Skin epidermis (tissue), 12 donors: ENCODE measurements at regions not wholly inside any gene's neighbourhood (a gene's known extent, or its start where the extent isn't known, plus 50 kb on each side); places are given as distances from the start of the nearest gene placed in this dataset.
"Not testable (repeated sequence)": the region's sequence is repeated elsewhere in the genome, so short reads cannot be mapped to it uniquely, and the experiment has no call there.

Experiments used
- H3K27ac ChIP-seq, 21 experiments: fragments of 200-600 bp; sonication (generic) in 11 of 21; one replicate each; pipeline ENCODE4 v1.5.0; 2020; ENCODE audit warnings: mild to moderate bottlenecking in 3 of 21, inconsistent platforms in 2 of 21, moderate library complexity in 2 of 21
- H3K4me3 ChIP-seq, 7 experiments: fragments of 200-600 bp; sonication (generic) in 2 of 7; one replicate each; pipeline ENCODE4 v1.5.0; 2020; ENCODE audit warnings: inconsistent platforms in 2 of 7, mild to moderate bottlenecking in 2 of 7, moderate library complexity in 1 of 7

GRCh38 chr2:90170978-90171377 lies 1479.5 kb downstream of the RPIA start:
- H3K4me3 ChIP-seq, H3K27ac ChIP-seq: not testable (repeated sequence)

DNA sequence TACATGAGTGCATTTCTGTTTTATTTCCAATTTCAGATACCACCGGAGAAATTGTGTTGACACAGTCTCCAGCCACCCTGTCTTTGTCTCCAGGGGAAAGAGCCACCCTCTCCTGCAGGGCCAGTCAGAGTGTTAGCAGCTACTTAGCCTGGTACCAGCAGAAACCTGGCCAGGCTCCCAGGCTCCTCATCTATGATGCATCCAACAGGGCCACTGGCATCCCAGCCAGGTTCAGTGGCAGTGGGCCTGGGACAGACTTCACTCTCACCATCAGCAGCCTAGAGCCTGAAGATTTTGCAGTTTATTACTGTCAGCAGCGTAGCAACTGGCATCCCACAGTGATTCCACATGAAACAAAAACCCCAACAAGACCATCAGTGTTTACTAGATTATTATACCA lies 1481.6 kb downstream of the RPIA start:
- not testable (repeated sequence) for H3K27ac ChIP-seq, H3K4me3 ChIP-seq

DNA sequence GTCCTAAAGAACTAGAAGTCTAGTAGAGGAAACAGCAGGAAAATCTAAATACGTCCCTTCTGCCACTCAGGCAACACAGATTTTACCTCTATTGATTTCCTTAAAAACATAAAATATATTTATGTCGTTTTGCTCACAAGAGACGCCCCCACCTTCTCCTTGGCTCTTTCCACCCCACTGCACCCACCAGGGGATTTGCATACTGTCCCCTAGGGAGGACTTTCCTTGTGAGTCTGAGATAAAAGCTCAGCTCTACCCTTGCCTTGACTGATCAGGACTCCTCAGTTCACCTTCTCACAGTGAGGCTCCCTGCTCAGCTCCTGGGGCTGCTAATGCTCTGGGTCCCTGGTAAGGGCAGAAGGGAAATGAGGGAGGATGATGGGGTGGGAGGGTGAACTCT lies 1488.1 kb downstream of the RPIA start:
- H3K4me3 ChIP-seq, H3K27ac ChIP-seq: not testable (repeated sequence)

GRCh38 chr2:90207454-90208058 lies 1516.1 kb downstream of the RPIA start:
- Histone ChIP-seq H3K27ac (no peak overlapping the region), H3K4me3 (no peak overlapping the region)

GRCh38 chr2:90209009-90209408 lies 1517.5 kb downstream of the RPIA start:
- no peak overlapping the region for H3K4me3 ChIP-seq
- H3K27ac ChIP-seq, result no peak overlapping the region

GRCh38 chr2:90209806-90210205 lies 1518.3 kb downstream of the RPIA start:
- no peak overlapping the region for H3K4me3 ChIP-seq

GRCh38 chr2:90215880-90216279 lies 1524.4 kb downstream of the RPIA start:
- H3K27ac ChIP-seq, H3K4me3 ChIP-seq: not testable (repeated sequence)

More at GRCh38 chr2:90209806-90210205, 1518.3 kb downstream of the RPIA start:
- no peak overlapping the region for H3K27ac ChIP-seq

GRCh38 chr2:90216801-90217200 lies 1525.3 kb downstream of the RPIA start:
- not testable (repeated sequence) for H3K4me3 ChIP-seq, H3K27ac ChIP-seq

DNA sequence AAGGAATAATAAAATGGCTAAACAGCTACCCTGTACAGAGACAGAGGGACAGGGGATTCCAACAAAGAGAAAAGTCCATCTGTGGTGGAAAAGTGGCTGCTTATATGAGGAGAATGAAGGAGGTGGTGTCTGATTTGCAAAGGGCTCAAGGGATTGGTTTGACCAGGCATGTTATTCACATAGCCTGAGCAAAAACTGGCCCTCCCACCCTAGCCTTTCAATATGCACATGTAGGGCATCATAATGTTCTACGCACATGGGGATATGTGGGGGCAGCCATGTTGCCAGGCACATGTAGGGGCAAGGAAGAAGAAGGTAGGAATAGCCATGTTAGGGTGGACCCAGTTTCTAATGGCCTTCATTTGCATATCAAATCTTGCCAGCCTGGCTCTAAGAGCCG lies 1527.1 kb downstream of the RPIA start:
- H3K27ac ChIP-seq, H3K4me3 ChIP-seq: not testable (repeated sequence)

- not testable (repeated sequence) for H3K4me3 ChIP-seq, H3K27ac ChIP-seq
Measured at GRCh38 chr2:90220623-90221299, 1529.3 kb downstream of the RPIA start.

DNA sequence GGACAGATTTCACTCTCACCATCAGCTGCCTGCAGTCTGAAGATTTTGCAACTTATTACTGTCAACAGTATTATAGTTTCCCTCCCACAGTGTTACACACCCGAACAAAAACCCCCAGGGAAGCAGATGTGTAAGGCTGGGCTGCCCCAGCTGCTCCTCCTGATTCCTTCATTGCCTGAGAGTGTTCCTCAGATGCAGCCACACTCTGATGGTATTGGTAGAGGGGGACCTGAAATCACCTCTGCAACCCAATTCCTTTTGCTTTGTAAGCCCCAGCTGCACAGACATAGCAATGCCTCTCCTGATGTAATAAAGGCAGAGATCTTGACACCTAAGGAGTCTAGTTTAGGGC lies 1529.8 kb downstream of the RPIA start:
- Histone ChIP-seq H3K27ac (no peak overlapping the region), H3K4me3 (no peak overlapping the region)

DNA sequence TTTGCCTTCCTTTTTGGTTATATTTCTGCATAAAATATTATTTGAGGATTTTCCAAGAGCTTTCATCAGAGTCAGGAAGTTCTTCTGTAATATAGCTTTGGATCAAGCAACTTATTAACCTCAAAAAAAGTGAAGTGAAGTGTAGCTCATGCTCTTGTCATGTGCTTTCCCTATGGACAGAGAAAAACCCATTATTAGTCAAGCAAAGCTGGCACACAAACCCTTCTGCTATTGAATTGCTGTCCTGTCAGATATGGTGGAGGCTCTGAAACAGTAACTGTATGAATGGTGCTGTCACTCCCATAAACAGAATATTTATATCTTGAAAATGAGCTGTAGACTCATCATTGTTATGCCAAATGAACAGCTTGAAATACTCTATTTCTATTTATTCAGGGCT lies 1533.3 kb downstream of the RPIA start:
- H3K4me3 ChIP-seq, H3K27ac ChIP-seq: not testable (repeated sequence)

DNA sequence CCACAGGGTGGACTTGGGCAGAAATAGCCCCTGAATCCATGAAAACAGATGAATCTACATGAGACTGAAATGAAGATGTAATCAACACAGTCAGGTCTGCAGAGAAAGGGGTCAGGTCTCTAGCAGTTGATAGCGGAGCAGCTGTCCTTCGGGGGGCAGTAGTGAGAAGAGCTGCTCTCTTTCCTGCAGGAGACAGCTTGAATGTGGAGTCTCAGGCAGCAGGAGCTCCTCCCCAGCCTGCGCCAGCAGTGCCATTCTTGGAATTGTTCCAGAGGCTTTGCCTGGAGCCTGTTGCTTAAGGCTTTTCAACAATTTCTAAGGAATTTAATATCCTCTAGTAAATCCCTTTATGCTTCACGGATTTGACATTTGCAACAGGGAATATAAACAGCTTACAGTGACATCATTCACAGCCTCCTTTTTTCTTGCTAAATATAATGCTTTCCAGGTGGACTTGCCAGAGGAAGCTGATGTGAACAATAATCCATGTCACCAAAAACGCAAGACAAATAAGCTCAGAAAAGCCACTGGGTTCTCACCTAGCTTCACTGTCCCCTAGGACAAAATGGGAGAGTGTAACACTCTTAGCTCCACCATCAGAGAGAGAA lies 1535.1 kb downstream of the RPIA start:
- H3K4me3 ChIP-seq, H3K27ac ChIP-seq: not testable (repeated sequence)

DNA sequence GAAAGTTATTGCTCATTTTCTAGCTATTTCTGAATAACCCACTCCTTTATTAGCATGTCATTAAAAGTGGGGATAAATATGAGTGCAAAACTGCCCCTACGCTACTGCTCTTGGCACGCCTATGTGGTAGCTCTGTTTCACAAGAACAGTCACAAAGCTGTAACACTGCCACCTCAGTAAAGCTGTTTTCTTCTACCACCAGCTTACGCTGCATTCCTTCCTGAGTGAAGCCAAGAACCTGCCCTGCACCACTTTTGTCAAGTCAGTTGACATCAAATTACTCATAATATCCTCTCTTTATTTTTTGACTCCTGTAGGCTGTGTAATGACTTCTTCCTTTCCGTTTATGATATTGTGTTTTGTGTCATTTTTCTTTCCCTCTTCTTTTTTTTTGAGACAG lies 1539.7 kb downstream of the RPIA start:
- not testable (repeated sequence) for H3K27ac ChIP-seq, H3K4me3 ChIP-seq

DNA sequence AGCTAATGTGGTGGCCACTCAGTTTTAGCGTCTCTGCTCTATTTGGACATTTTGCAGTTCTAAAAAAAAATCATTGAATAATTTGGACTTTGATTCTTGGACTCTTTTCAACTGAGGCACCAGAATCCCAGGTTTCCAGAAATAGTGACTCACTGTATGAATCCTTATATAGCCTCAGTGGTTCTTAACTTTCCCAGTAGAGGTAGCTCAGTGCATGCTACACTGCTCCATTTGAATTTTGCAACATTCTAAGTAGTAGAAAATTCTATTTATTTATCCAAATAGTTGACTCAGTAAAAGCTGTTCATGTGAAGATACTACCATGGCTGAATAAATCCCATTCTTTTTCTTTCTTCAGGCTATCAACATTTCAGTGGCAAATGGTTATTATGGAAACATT lies 1544.0 kb downstream of the RPIA start:
- H3K27ac ChIP-seq, H3K4me3 ChIP-seq: not testable (repeated sequence)

DNA sequence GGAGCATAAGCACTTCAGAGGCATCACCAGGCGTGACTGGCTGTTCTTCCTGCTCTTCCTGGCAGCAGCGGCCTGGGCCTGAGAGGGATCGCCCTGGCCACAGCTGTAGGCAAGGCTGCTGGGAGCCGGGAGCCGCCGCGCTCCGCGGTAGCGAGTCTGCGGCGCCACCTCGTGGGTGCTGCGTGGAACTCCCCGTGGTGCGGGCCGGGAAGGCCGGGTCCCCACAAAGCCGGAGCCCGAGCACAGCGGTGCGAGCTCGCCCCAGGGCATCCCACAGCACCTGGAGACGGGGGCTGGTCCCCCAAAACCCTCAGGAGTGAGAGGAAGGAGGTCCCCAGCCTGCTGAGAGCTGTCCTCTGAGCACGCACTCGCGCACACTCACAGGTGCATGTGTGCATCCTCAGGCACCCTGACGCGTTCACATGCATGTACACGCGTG lies 1546.5 kb downstream of the RPIA start:
- H3K27ac ChIP-seq, H3K4me3 ChIP-seq: not testable (repeated sequence)

- H3K4me3 ChIP-seq, H3K27ac ChIP-seq: not testable (repeated sequence)
Measured at GRCh38 chr2:90238505-90239230, 1547.2 kb downstream of the RPIA start.

DNA sequence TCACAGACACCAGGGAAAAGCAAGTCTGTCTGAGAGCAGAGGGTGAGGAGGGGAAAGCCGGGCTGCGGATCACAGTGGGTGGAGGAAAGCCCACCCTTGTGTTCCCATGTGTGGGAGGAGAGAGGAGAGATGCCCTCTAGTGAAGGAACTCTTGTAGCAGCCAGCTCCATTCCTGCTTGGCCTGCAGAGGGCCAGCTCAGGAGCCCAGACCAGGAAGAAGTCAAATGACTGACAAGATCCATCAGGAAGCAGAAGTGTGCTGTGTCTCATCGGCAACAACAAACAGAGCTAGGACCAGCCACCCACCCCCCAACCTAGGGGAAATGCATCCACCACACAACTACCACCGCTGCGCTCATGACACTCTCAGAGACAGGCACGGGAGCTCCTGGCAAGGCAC lies 1548.3 kb downstream of the RPIA start:
- not testable (repeated sequence) for H3K27ac ChIP-seq, H3K4me3 ChIP-seq

DNA sequence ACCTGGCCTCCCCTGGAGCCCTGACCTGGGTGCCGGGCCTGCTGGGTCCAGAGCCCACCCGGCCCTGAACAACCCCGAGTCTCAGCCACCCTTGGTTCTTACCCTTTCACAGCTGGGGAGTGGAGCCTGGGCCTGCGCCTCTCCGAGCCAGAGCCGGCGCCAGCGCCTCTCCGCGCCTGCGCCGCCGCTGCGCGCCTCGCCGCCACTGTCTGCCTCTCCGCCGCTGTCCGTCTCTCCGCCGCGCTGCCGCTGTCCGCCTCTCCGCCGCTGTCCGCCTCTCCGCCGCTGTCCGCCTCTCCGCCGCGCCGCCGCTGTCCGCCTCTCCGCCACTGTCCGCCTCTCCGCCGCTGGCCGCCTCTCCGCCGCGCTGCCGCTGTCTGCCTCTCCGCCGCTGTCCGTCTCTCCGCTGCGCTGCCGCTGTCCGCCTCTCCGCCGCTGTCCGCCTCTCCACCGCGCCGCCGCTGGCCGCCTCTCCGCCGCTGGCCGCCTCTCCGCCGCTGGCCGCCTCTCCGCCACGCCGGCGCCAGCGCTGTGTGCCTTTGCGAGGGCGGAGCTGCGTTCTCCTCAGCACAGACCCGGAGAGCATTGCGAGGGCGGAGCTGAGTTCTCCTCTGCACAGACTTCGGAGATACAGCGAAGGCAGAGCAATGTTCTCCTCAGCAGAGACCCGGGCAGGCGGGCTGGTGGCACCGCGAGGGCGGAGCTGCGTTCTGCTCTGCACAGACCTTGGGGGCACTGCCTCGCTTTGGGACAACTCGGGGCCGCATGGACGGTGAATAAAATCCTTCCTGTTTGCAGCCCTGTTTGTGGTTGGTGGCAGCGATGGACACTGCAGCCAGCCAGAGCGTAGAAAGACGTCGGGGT lies 1553.7 kb downstream of the RPIA start:
- not testable (repeated sequence) for H3K4me3 ChIP-seq, H3K27ac ChIP-seq

DNA sequence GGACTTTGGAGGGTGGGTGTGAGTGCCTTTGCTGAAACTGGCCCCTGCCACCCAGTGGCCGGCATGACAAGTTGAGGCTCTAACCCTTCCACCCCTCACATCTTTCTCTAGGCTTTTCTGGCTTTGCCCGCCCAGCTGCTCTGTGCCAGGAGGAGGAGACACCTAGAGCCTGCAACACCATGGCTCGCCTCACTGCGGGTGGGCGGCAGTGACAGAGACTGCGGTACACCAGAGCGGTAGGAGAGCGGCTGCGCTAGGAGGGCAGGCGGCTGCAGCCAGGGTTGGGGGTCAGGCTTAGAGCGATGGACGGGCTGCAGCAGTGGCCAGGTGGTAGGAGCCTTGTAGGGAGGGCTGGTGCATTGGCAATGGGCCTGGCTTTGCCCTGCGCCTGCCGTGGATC lies 1556.9 kb downstream of the RPIA start:
- not testable (repeated sequence) for H3K4me3 ChIP-seq, H3K27ac ChIP-seq
